ENCODE measurements at regions not wholly inside any gene's neighbourhood (a gene's known extent, or its start where the extent isn't known, plus 50 kb on each side); places are given as distances from the start of the nearest gene placed in this dataset.

GRCh38 chr7:34486371-34486770 is 171.6 kb upstream of the NPSR1 start:
- Mint-ChIP-seq H3K27me3 (ENCODE audit: insufficient read depth, low read depth, poor library complexity) (peaks cover 4% of the 10 kb centered on the region), H3K27ac (no peak overlapping the region), H3K36me3 (ENCODE audit: low read depth) (peaks cover 2% of the 10 kb centered on the region; the same call in 2 of the 3 replicates), H3K4me1 (peaks cover 34% of the 10 kb centered on the region), H3K4me3 (no peak overlapping the region), H3K9me3 (no peaks in the 10 kb centered on the region; the same call in 2 of the 3 replicates)
- H3K4me2 ChIP-seq: no peak overlapping the region
- H3K4me3 ChIP-seq: no peak overlapping the region
- no peaks in the 10 kb centered on the region for H3K27me3 ChIP-seq (ENCODE audit: insufficient read depth)
- DNase-seq (ENCODE audit: low spot score) (no peak), ATAC-seq (no peak)
- H3K36me3 ChIP-seq (ENCODE audit: insufficient read depth): no peaks in the 10 kb centered on the region
- no peak for TF ChIP-seq EZH2phosphoT487 (IDR thresholded peaks at IDR 0.05; ENCODE audit: unreplicated experiment)
- TF ChIP-seq EZH2 (IDR thresholded peaks at IDR 0.05; ENCODE audit: low read depth, unreplicated experiment): no peak
- TF ChIP-seq JUNB (IDR thresholded peaks at IDR 0.05; ENCODE audit: unreplicated experiment): no peak
- TF ChIP-seq CTCF (conservative IDR thresholded peaks at IDR 0.05; ENCODE audit: low read depth in 2 of 2): no peak
- TF ChIP-seq STAT1 (IDR thresholded peaks at IDR 0.05; ENCODE audit: unreplicated experiment): no peak
- no peak for TF ChIP-seq ZNF331 (CRISPR knock-in tag; IDR thresholded peaks at IDR 0.05; ENCODE audit: low read depth)
- no peak for TF ChIP-seq REST (IDR thresholded peaks at IDR 0.05; ENCODE audit: unreplicated experiment)
- no peak for TF ChIP-seq POLR2AphosphoS5 (IDR thresholded peaks at IDR 0.05; ENCODE audit: low read depth)
- H3F3A ChIP-seq (replicated peaks; ENCODE audit: low read depth): no peaks in the 10 kb centered on the region
- no peak overlapping the region for H2AFZ ChIP-seq
- H3K79me2 ChIP-seq (replicated peaks; ENCODE audit: insufficient read depth): no peaks in the 10 kb centered on the region
- H3K9me2 ChIP-seq (ENCODE audit: insufficient read depth): peaks cover 11% of the 10 kb centered on the region; the same call in 1 of the 2 replicates
- no peak overlapping the region for H3K27ac ChIP-seq (ENCODE audit: low read depth)
- H3K4me1 ChIP-seq (ENCODE audit: insufficient read depth): peaks cover 37% of the 10 kb centered on the region
- H4K20me1 ChIP-seq (replicated peaks; ENCODE audit: insufficient read depth): no peaks in the 10 kb centered on the region

GRCh38 chr7:34487391-34488115 is 170.5 kb upstream of the NPSR1 start:
- Histone ChIP-seq H3K27ac (ENCODE audit: low read depth) (no peak overlapping the region), H3K27me3 (ENCODE audit: insufficient read depth) (no peaks in the 10 kb centered on the region), H3F3A (replicated peaks; ENCODE audit: low read depth) (no peaks in the 10 kb centered on the region), H2AFZ (no peak overlapping the region), H3K79me2 (replicated peaks; ENCODE audit: insufficient read depth) (no peaks in the 10 kb centered on the region), H3K36me3 (ENCODE audit: insufficient read depth) (no peaks in the 10 kb centered on the region), H3K4me1 (ENCODE audit: insufficient read depth) (peaks cover 29% of the 10 kb centered on the region), H4K20me1 (replicated peaks; ENCODE audit: insufficient read depth) (no peaks in the 10 kb centered on the region), H3K9me2 (ENCODE audit: insufficient read depth) (peaks cover 14% of the 10 kb centered on the region; the same call in 1 of the 2 replicates), H3K4me2 (no peak overlapping the region), H3K4me3 (no peak overlapping the region)
- Mint-ChIP-seq H3K9me3 (no peaks in the 10 kb centered on the region; the same call in 2 of the 3 replicates), H3K36me3 (ENCODE audit: low read depth) (peaks cover 2% of the 10 kb centered on the region; the same call in 2 of the 3 replicates), H3K27ac (no peak overlapping the region), H3K27me3 (ENCODE audit: insufficient read depth, low read depth, poor library complexity) (no peaks in the 10 kb centered on the region), H3K4me1 (peaks cover 29% of the 10 kb centered on the region), H3K4me3 (no peak overlapping the region)
- no peak for DNase-seq (ENCODE audit: low spot score)
- no peak for TF ChIP-seq EZH2phosphoT487 (IDR thresholded peaks at IDR 0.05; ENCODE audit: unreplicated experiment)
- no peak for TF ChIP-seq CTCF (conservative IDR thresholded peaks at IDR 0.05; ENCODE audit: low read depth in 2 of 2)
- TF ChIP-seq POLR2AphosphoS5 (IDR thresholded peaks at IDR 0.05; ENCODE audit: low read depth): no peak
- ATAC-seq: no peak

Measured in GM23338 (cell line).